Panc1 (cell line): ENCODE measurements at regions not wholly inside any gene's neighbourhood (a gene's known extent, or its start where the extent isn't known, plus 50 kb on each side); places are given as distances from the start of the nearest gene placed in this dataset.

Source experiments
- ATAC-seq: fragments of 200-7000 bp; cut with Tn5 transposase; 2 replicates; pipeline ENCODE4 v1.9.1; 2020; ENCODE audit warnings: mild to moderate bottlenecking, moderate library complexity
- BruUV-seq: library from RNA; stranded (reverse); fragments of 400-500 nt; replicated peaks from 2 replicates; lab custom pipeline; 2021; lab: Mats Ljungman, UMichigan
- CTCF ChIA-PET: fragments of 300-600 bp; sonication (Branson Sonifier 250); formaldehyde crosslinking; loops from one replicate; lab custom pipeline; 2022; ENCODE audit warnings: antibody characterized with exemption; lab: Charles Lee
- POLR2A ChIA-PET: fragments of 300-600 bp; sonication (Branson Sonifier 250); formaldehyde crosslinking; loops from one replicate; lab custom pipeline; 2022; ENCODE audit warnings: antibody characterized with exemption; lab: Charles Lee
- DNase-seq: peaks from one replicate; pipeline ENCODE4 v3.0.0-alpha.2; 2010; ENCODE audit warnings: low read depth, low spot score
- H3K27ac ChIP-seq: 2 replicates; pipeline ENCODE4 v1.5.1; 2011; ENCODE audit warnings: mild to moderate bottlenecking, low read length, inconsistent platforms
- H3K27me3 ChIP-seq: fragments of 200-500 bp; sonication (Bioruptor generic); 2 replicates; pipeline ENCODE4 v1.6.0; 2014; ENCODE audit warnings: low read length, inconsistent platforms; ENCODE audit not compliant: control insufficient read depth, insufficient read depth
- H3K36me3 ChIP-seq: fragments of 200-500 bp; sonication (Bioruptor generic); 2 replicates; pipeline ENCODE4 v1.5.1; 2014; ENCODE audit warnings: inconsistent platforms, mild to moderate bottlenecking, low read length, moderate library complexity; ENCODE audit not compliant: control insufficient read depth, insufficient read depth
- H3K4me1 ChIP-seq: 2 replicates; pipeline ENCODE4 v1.5.1; 2011; ENCODE audit warnings: inconsistent platforms, mild to moderate bottlenecking, low read length, moderate library complexity; ENCODE audit not compliant: control insufficient read depth, insufficient read depth
- H3K4me3 ChIP-seq, 2 experiments: 2 replicates each; pipeline ENCODE4 v1.5.1; 2011 to 2012; ENCODE audit warnings: low read depth in 2 of 2, low read length in 2 of 2, mild to moderate bottlenecking in 2 of 2, inconsistent platforms in 1 of 2, moderate library complexity in 1 of 2
- H3K9me3 ChIP-seq: fragments of 200-500 bp; sonication (Bioruptor generic); 2 replicates; pipeline ENCODE4 v1.5.1; 2014; ENCODE audit warnings: low read depth, mild to moderate bottlenecking, inconsistent platforms, low read length, moderate library complexity; ENCODE audit not compliant: control insufficient read depth, insufficient read depth
- CTCF ChIP-seq: fragments of 450-650 bp; IDR thresholded peaks from 2 replicates; pipeline ENCODE4 v1.5.1; 2017; ENCODE audit warnings: mild to moderate bottlenecking
- POLR2AphosphoS5 ChIP-seq: IDR thresholded peaks from 2 replicates; pipeline ENCODE4 v1.6.1; 2012; ENCODE audit warnings: mild to moderate bottlenecking, low read depth, low read length, moderate library complexity
- REST ChIP-seq, 2 experiments: IDR thresholded peaks; 2 replicates each; pipeline ENCODE4 v1.6.1; 2011 to 2012; ENCODE audit warnings: low read depth in 2 of 2, control low read depth in 1 of 2, low read length in 1 of 2, mild to moderate bottlenecking in 1 of 2, moderate library complexity in 1 of 2; ENCODE audit not compliant: insufficient read depth in 1 of 2
- SIN3A ChIP-seq: IDR thresholded peaks from 2 replicates; pipeline ENCODE4 v1.6.1; 2012; ENCODE audit warnings: low read depth, mild to moderate bottlenecking, low read length, moderate library complexity, borderline replicate concordance; ENCODE audit not compliant: insufficient read depth
- TCF7L2 ChIP-seq: IDR thresholded peaks from 2 replicates; pipeline ENCODE4 v1.6.1; 2011; ENCODE audit warnings: mild to moderate bottlenecking, low read depth, low read length, inconsistent platforms
- in situ Hi-C: cut with HindIII; loops from 2 replicates; pipeline ENCODE4 v1.10.0; 2016; ENCODE audit warnings: low sequenced_read_pairs, low pct_unique_long_range_greater_than_20kb
- intact Hi-C: fragments of 100-400 bp; cut with micrococcal nuclease; formaldehyde crosslinking; loops from one replicate; pipeline ENCODE4 v1.10.0; 2022; ENCODE audit not compliant: unreplicated experiment

GRCh38 chr5:142491679-142492078 is 166.9 kb upstream of the SPRY4 start:
- Histone ChIP-seq H3K27ac (no peak overlapping the region), H3K36me3 (no peaks in the 10 kb centered on the region), H3K27me3 (no peaks in the 10 kb centered on the region), H3K4me1 (no peaks in the 10 kb centered on the region), H3K9me3 (no peaks in the 10 kb centered on the region), H3K4me3 (no peak overlapping the region)
- ChIA-PET POLR2A (no interaction called here), CTCF (no interaction called here)
- no peak for TF ChIP-seq CTCF
- TF ChIP-seq SIN3A: no peak
- no peak for TF ChIP-seq TCF7L2
- TF ChIP-seq POLR2AphosphoS5: no peak
- TF ChIP-seq REST (IDR thresholded peaks at IDR 0.05; ENCODE audit: insufficient read depth in 1 of 2, low read depth in 2 of 2, low read length in 1 of 2): no peak
- intact Hi-C loops (no loop called here), in situ Hi-C loops (no loop called here)
- no TSS peak for BruUV-seq
- DNase-seq (no peak), ATAC-seq (no peak)

GRCh38 chr5:142491270-142491669 is 166.4 kb upstream of the SPRY4 start:
- H3K4me3 ChIP-seq: no peak overlapping the region
- ATAC-seq: no peak
- no peak for TF ChIP-seq REST (IDR thresholded peaks at IDR 0.05; ENCODE audit: insufficient read depth in 1 of 2, low read depth in 2 of 2, low read length in 1 of 2)
- no peak for TF ChIP-seq CTCF
- no peak for TF ChIP-seq SIN3A
- no peak for TF ChIP-seq TCF7L2
- TF ChIP-seq POLR2AphosphoS5: no peak
- no peaks in the 10 kb centered on the region for H3K36me3 ChIP-seq
- H3K9me3 ChIP-seq: no peaks in the 10 kb centered on the region
- intact Hi-C loops: no loop called here
- POLR2A ChIA-PET: interaction anchor here (0.7 kb wide), 1 partner anchor 1970 kb away, joined by 3 read pairs; no protein-coding TSS in a partner anchor
- H3K27ac ChIP-seq: no peak overlapping the region
- BruUV-seq: no TSS peak
- in situ Hi-C loops: no loop called here
- H3K4me1 ChIP-seq: no peaks in the 10 kb centered on the region
- no peaks in the 10 kb centered on the region for H3K27me3 ChIP-seq
- no peak for DNase-seq
- CTCF ChIA-PET: no interaction called here
